Fibroblast of the conjunctiva (primary cell): ENCODE measurements at regions not wholly inside any gene's neighbourhood (a gene's known extent, or its start where the extent isn't known, plus 50 kb on each side); places are given as distances from the start of the nearest gene placed in this dataset.

Experiments used
- DNase-seq: peaks from one replicate; pipeline ENCODE4 v3.0.0-alpha.2; 2010; ENCODE audit warnings: low read depth

DNA sequence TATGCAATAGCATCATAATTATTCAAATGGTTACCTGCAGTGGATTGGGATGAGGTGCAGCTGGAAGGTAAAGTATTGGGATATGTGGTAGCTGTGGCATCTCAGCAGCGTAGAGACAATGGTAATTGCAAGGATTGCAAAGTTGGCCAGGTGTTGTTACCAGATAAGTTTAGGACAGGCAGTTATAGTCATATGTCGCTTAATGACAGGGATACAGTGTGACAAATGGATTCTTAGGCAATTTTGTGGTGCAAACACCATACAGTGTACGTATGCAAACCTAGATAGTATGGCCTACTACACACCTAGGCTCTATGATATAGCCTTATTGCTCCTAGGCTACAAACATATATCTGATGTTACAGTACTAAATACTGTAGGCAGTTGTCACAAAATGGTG, 163.5 kb upstream of the LYZL2 start:
- DNase-seq: no peak

GRCh38 chr10:30792025-30792424, 162.5 kb upstream of the LYZL2 start:
- DNase-seq: no peak

DNA sequence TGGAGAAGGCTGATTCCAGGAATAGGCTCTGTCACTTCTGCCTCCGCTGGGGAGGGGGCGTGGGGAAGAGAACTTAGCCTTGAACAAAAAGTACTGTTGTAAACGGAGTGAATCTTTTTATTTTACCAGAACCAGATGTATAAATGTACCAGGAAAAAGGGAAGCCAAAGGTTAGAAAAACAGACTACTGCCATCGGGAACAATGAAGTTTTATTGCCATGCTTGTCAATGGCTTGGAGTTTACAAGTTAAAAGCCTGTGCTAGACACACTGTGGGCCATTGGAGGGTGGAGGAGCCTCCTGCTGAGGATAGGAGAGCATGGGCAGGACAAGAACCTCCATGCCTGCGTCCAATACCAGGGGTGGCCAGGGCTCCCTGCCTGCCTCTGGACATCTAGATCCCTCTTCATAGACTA, 161.7 kb upstream of the LYZL2 start:
- no peak for DNase-seq

GRCh38 chr10:30789806-30790205, 160.3 kb upstream of the LYZL2 start:
- DNase-seq: no peak

- DNase-seq: no peak
These were observed 158.8 kb upstream of the LYZL2 start for GRCh38 chr10:30788307-30788706.

DNA sequence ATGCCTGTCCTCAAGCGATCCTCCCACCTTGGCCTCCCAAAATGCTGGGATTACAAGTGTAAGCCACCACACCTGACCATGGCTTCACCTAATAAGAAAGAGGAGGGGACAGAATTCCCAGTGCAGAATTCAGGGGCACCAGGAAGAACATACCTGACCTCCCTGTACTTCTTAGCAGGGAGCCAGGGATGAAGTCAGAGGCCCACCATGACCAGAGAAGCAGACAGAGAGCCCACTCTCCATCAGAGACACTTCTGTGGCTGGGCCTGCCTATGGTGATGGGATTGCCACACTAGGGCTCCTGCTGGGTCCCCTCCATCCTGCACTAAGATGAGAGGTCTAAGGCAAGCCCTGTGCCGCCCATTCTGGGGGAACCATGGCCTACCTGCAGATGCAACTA, 157.4 kb upstream of the LYZL2 start:
- no peak for DNase-seq

DNA sequence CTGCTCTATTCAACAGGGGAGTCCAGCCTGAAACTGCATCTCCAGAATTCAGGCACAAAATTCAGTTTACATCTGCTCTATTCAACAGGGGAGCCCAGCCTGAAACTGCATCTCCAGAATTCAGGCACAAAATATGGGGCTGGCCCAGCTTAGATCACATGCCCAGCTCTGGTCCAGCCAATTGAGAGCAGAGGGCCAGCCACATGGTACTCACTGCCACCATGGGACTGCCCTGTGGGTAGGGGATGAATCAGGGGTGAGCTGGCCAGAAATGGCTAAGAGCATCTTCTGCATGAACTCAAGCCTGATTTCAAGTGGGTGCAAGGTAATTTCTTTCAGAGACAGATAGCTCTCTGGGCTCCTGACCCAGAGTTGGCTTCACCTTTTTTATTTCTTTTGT, 156.6 kb upstream of the LYZL2 start:
- no peak for DNase-seq

- no peak for DNase-seq
These were observed 155.5 kb upstream of the LYZL2 start for GRCh38 chr10:30784897-30785605.

GRCh38 chr10:30784524-30784896, 155.0 kb upstream of the LYZL2 start:
- DNase-seq: peak; percentile 73

DNA sequence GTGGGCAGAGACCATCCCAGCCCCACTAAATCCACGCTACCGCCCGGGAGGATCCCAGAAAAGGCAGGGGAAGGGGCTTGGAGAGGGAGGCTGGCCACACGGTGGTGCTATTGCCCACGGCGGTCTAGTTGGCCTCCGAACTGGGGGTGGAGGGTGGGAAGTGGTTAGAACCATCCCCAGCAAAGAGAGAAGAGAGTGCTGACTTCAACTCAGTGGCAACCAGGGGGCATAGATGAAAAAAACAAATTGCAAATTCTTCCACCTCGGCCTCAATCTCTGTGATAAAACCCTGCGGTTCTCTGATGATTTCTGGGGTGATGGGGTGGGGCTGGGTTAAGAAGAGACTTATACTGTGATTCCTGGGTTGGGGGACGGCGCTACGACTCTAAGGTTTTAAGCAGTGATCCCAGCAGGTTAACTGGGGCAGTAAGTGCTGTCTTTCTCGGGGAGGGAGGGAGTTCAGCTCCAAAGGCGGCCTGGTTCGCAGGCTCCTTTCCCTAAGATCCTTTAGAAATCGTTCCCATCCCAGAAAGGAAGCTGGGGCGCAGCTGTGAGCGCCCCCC, 154.5 kb upstream of the LYZL2 start:
- DNase-seq: peak; percentile 91

GRCh38 chr10:30782537-30783461, 153.2 kb upstream of the LYZL2 start:
- DNase-seq: peak; percentile 71

GRCh38 chr10:30782157-30782536, 152.6 kb upstream of the LYZL2 start:
- DNase-seq: no peak

DNA sequence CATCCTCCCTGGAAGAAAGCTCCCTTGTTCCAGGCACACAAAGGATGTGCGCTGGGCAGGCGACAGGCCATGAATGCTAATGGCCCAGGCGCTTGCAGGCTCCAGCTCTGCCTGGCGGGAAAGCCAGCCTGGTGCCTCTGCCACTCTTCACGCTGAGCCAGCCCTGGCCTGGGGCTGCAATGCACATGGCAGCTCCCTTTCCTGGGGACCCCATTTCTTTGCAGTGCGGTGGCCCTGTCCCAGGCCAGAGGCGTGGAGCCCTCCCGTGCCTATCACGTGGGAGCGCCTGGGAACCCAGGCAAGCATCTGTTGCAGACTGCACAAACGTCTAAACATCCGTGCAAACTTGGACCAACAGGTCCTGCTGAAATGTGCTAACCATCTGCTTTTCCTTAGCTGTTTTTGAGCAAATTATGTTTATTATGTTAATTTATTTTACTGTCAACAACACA, 152.1 kb upstream of the LYZL2 start:
- no peak for DNase-seq

DNA sequence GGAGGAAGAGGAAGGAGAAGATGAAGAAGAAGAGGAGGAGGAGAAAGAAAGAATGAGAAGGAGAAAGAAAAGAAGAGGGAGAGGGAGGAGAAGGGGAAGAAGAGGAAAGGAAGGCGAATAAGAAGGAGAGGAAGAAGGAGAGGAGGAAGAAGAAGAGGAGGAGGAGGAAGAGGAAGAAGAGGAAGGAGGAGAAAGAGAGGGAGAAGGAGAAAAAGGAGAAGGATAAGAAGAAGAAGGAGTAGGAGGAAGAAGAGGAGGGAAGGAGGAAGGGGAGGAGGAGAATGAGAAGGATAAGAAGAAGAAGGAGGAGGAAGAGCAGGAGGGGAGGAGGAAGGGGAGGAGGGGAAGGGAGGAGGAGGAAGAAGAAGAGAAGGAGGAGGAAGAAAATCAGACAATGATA, 149.2 kb upstream of the LYZL2 start:
- no peak for DNase-seq

DNA sequence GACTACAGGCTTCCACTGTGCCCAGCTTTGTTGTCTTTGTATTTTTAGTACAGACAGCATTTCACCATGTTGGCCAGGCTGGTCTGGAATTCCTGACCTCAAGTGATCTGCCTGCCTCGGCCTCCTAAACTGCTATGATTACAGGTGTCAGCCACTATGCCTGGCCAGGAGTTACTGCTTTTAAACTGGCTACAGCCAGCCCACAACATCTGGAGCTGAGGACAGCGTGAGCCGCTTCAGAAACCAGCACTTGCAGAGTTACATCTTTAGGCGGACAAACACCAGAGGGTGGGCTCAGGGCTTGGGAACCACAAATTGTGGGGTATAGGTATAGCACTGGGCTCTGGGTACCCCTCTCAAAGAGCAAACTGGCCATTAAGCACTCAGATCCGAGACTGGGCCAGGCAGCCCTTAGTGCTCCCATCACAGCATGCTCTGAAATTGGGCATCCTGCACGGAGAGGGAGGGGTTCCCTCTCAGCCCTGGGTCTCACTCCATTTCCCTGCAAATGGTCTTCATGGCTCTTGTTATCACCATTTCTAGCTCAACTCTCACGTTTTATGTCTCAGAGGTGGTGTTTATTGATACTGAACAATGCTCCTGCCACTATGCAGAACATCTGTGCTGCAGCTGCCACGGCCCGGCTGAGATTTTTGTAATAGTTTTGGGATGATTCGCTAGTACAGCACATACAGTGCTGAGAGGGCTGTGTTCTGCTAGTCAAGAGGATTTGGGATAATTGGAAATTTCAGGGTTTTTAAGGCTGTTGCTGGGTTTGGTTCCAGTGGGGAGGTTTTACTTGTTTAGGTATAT, 146.4 kb upstream of the LYZL2 start:
- peak; percentile 85 for DNase-seq

DNA sequence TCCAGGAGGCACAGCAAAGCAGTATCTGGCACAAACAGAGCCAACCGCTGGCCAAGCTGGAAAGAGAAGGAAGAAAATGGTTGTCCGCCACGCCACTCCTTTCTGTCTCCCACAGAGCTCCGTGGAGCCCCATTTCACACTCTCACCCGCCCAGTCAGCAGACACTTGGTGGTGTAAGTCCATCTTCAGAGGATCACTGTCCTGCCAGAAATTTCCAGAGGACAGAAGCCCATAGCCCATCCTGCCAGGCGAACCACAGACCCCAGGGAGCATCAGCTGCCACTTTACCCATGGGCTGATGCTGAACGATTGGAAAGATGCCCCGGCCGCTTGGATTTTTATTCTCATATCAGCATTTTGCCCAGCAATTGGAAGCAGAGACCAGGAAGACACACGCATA, 144.7 kb upstream of the LYZL2 start:
- no peak for DNase-seq

- DNase-seq: no peak
These were observed 143.9 kb upstream of the LYZL2 start for GRCh38 chr10:30773501-30773900.

DNA sequence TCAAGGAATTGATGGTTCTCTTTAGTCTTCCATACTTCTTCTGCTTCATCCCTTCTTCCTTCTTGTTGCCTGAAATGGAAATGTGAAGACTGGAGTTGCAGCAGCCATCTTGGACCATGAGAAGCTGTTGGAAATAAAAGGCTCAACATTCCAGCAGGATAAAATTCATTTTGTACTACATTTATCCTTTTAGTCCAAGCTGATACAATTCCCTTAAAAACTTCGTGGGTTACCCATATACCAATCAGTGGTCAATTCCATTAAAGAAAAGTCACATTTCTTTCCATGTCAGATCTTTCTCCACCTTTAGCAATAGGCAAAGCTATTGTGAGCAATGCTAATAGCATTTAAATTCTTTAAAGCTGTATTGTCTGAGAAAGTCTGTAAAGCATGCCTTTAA, 141.3 kb upstream of the LYZL2 start:
- DNase-seq: no peak

DNA sequence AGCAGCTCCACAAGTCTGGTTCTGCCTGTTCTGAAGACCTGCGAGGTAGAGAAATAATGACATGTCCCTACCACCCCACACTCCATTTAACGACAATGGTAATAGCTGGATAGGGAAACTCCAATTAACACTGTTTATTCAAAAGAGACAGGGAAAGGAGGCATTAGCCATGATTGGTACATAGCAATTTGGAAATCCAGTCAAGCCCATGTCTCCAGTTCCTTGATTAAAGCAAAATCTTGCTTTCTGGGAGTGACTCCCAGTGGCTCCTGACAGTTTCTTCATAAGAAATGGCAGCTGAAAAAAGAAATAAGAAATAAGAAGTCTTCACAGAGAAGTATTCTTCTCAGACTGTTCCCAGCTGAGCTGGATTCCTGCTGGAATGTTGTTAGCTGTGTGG, 140.7 kb upstream of the LYZL2 start:
- no peak for DNase-seq

DNA sequence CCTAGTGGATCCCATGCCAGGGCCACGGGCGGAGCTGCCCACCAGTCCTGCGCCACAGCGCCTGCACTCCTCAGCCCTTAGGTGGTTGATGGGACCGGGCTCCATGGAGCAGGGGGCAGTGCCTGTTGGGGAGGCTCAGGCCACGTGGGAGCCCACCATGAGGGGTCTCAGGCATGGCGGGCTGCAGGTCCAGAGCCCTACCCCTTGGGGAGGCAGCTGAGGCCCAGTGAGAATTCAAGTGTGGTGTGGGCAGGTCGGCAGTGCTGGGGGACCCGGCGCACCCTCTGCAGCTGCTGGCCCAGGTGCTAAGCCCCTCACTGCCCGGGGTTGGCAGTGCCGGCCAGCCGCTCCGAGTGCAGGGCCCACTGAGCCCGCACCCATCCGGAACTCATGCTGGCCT, 139.8 kb upstream of the LYZL2 start:
- DNase-seq: no peak

- no peak for DNase-seq
These were observed 136.1 kb upstream of the LYZL2 start for GRCh38 chr10:30765616-30766015.

- no peak for DNase-seq
These were observed 135.6 kb upstream of the LYZL2 start for GRCh38 chr10:30765022-30765615.
